GM12875 (cell line): ENCODE measurements at regions not wholly inside any gene's neighbourhood (a gene's known extent, or its start where the extent isn't known, plus 50 kb on each side); places are given as distances from the start of the nearest gene placed in this dataset.
"Not testable (repeated sequence)": the region's sequence is repeated elsewhere in the genome, so short reads cannot be mapped to it uniquely, and the experiment has no call there.

Experiments
- H3K4me3 ChIP-seq: one replicate; pipeline ENCODE4 v1.5.1; 2011; ENCODE audit warnings: low read depth, low read length, control low read depth
- CTCF ChIP-seq: IDR thresholded peaks from 2 replicates; pipeline ENCODE4 v1.5.1; 2011; ENCODE audit warnings: low read depth, mild to moderate bottlenecking, control low read depth, inconsistent platforms, low read length, moderate library complexity, borderline replicate concordance; ENCODE audit not compliant: insufficient read depth

GRCh38 chr14:105748204-105748578 is 221.8 kb downstream of the TMEM121 start:
- H3K4me3 ChIP-seq: no peak overlapping the region
- TF ChIP-seq CTCF: no peak

DNA sequence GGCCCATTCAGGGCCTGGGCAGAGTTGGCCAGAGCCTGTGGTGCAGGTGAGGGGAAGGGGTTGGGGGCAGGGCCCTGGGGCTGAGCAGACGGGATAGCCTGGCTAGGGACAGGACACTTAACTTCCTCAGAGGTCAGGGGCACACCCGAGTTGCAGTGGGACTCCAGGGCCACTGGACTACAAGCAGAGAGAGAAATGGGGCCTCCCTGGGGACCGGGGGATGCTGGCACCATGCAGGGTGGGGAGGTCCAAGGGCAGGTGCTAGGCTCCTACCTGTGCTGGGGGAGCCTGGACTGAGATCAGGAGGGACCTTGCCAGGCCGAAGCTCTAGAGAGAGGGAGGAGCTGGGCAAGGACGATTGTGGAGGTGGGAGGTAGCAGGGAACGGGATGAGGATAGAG is 222.3 kb downstream of the TMEM121 start:
- not testable (repeated sequence) for H3K4me3 ChIP-seq

DNA sequence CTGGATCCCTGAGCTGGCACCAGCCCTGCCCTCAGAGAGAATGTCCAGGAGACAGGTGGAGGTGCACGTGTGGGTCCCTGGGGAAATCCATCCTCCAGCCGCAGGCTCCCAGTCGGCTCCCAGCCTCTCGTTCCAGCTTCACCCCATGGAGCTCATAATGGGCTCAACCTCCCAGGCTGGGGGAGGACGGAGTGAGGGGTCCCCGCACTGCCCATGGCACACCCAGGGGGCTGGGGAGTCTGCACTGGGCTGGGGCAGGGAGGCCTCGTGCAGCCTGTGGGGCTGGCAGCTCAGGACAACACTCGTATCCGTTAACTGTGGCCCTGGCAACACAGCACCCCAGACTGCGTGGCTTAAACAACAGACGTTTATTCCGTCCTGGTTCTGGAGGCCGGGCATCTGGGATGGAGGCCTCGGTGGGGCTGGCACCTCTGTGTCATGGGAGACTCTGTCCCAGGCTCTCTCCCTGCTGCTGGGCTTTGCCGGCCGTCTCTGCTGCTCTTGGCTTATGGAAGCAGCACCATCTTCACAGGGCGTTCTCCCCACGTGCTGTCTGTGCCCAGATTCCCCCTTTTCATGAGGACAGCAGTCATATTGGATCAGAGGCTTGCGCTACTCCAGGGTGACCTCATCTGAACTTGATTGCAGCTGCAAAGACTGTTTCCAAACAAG is 223.6 kb downstream of the TMEM121 start:
- H3K4me3 ChIP-seq: not testable (repeated sequence)

DNA sequence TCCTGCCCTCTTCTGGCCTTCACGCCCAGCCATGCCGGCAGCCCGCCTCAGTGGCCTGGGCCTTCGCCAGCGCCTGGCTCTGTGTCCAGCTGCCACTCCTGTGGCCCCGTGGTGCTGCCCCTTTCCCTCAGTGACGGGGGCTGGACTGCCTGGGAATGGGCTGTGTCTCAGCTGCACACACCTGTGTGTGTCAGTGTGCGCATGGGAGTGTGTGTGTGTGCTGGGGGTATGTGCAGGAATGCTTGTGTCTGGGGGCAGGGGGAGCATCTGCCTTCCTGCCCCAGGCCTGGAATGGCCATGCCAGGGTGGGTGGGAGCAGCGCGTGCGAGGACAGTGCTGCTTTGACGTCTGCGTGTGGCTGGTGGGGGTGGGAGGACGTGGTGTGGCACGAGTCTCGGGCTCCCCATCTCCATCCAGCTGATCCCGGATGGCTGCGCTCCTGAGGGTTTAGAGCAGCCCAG is 224.9 kb downstream of the TMEM121 start:
- not testable (repeated sequence) for H3K4me3 ChIP-seq

DNA sequence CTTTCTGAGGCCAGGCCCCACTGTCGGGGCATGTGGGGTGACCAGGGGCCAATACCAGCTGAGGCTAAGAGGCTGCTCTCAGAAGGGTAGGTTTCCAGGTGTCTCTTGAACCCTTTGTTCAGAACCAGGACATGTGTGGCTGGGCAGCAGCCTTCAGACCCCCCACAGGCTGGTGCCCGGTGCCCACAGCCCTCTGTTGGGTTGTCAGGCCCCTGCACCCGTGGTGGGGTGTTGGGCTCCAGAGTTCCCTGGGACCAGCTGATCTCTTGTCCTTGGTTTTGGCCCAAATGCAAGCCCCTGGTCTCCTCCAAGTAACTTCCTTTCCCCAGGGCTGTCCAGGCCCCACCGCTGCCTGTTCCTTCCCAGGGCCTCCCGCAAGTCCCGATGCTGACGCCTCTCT is 226.0 kb downstream of the TMEM121 start:
- H3K4me3 ChIP-seq: not testable (repeated sequence)

DNA sequence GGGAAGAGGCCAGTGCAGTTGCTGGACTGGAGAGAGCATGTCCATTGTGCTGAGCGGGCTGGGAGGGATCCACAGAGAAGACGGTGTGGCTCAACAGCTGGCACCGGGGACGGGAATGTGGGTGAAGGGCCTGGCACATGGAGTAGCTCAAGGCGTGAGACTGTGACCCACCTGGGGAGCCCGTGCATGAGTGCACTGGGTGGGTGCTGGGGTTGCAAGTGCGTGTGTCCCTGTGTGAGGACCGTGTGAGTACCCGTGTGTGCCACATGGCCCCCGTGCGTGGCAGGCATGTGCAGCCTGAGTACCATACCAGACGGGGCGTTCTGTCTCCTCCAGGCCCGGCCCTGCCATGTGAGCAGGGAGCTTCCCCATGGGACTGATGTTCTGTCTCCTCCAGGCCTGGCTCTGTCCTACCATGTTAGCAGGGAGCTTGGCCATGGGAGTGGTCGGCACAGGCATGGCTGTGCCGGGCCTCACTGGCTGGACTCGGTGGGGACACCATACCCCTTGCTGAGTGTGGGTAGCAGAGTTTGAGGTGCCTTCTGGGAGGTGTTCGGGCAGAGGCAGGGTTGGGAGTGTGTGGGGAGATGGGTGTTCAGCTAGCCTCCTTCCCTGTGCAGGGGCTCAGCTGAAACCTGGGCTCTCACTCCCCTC is 234.4 kb downstream of the TMEM121 start:
- no peak for TF ChIP-seq CTCF

GRCh38 chr14:105761345-105761740 is 235.0 kb downstream of the TMEM121 start:
- H3K4me3 ChIP-seq: not testable (repeated sequence)

More for the DNA sequence above, 234.4 kb downstream of the TMEM121 start:
- no peak overlapping the region for H3K4me3 ChIP-seq

DNA sequence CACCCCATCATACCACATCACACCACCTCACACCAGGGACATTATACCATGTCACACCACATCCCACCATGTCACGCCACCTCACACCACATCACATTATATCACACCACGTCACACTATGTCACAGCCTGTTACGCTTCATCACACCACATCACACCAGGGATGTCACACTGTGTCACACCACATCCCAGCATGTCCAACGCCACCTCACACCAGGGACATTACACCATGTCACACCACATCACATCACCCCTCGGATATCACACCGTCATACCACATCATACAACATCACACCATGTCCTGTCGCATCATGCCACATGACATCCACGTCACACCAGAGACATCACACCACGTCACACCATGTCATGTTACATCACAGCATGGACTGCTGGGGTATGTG is 235.5 kb downstream of the TMEM121 start:
- H3K4me3 ChIP-seq: no peak overlapping the region
- no peak for TF ChIP-seq CTCF

DNA sequence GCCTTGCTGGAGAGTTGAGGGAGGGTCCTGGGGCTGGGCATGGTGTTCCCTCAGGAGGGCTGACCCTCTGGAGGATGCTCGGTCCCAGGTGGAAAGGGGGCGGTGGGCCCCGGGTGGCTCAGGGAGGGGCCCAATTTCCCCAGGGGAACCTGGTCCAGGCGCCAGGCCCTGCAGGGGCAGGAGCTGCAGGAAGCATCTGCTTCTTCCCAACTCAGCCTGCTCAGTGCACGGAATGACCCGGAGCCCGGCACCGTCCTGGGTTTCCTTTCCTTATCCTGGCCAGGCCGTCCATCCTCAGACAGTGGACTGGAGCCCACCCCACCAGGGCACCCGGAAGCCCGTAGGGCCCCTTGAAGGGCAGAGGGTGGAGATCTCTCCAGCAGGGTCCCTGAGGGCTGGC is 235.9 kb downstream of the TMEM121 start:
- not testable (repeated sequence) for H3K4me3 ChIP-seq

- not testable (repeated sequence) for H3K4me3 ChIP-seq
Measured at GRCh38 chr14:105764254-105764901, 238.0 kb downstream of the TMEM121 start.

DNA sequence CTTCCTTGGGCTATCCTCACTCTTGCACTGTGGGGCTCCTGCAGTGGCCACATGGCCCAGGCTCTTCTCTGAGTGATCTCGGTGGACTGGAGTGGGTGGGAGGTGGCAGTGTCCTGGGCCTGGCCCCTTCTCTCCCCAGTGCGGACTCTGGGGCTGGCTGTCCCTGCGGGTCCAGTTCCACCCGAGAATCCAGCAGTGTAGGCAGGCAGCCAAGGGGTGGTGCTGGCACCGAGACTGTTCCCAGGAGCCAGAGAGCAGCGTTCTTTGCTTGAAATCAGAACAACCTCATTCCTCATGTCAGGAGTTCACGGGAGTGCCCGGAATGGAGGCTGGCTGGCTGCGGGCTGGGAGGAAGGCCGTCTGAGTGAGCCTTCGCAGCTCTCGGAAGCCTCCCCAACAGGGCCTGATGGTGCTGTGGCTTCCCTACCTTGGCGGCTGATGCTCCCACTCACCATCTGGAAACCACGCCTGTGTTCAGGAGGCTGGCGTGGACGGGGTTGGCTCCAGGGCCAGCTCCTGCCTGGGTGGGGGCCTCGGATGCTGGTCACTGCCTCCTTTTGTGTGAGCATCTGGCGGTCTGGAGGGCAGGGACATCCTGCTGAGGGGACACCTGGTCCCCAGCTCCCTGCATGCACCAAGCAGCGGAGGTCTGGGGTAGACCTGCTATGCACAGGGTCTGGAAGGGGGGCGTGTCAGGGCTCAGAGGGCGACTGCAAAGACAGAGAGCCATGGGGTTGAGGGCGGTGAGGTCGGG is 238.9 kb downstream of the TMEM121 start:
- H3K4me3 ChIP-seq: not testable (repeated sequence)
